Fibroblast of the aortic adventitia (primary cell): ENCODE measurements at regions not wholly inside any gene's neighbourhood (a gene's known extent, or its start where the extent isn't known, plus 50 kb on each side); places are given as distances from the start of the nearest gene placed in this dataset.

Experiments
- DNase-seq: peaks from one replicate; pipeline ENCODE4 v3.0.0-alpha.2; 2010; ENCODE audit warnings: low read depth
- H3K4me3 ChIP-seq: 2 replicates; pipeline ENCODE4 v1.5.1; 2011; ENCODE audit warnings: low read depth, mild to moderate bottlenecking, control low read depth, low read length, moderate library complexity
- TF ChIP-seq, protein P1 (sequence below): IDR thresholded peaks from 2 replicates; pipeline ENCODE4 v1.5.1; 2011; ENCODE audit warnings: mild to moderate bottlenecking, low read length, control low read depth, inconsistent platforms; ENCODE audit not compliant: insufficient read depth

DNA sequence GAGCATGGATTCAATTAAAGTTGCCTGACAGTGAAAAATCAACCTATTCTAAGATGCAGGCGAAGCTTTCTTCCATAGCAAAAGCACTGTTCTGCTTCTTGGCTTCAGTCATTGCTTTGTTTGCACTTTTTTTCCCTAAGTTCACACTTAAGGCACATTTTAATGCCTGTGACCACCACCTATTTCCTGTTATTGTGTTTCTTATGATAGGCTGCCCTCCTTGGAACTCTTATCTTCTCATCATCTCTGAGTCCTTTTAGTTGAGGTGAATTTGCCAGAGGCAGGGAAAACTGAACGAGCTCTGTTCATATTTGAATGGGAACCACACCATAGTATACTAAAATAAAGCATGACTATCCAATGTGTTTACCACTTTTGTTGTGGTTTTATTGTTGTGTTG lies 119.8 kb downstream of the SPCS3 start:
- no peak for DNase-seq
- TF ChIP-seq, protein P1, sequence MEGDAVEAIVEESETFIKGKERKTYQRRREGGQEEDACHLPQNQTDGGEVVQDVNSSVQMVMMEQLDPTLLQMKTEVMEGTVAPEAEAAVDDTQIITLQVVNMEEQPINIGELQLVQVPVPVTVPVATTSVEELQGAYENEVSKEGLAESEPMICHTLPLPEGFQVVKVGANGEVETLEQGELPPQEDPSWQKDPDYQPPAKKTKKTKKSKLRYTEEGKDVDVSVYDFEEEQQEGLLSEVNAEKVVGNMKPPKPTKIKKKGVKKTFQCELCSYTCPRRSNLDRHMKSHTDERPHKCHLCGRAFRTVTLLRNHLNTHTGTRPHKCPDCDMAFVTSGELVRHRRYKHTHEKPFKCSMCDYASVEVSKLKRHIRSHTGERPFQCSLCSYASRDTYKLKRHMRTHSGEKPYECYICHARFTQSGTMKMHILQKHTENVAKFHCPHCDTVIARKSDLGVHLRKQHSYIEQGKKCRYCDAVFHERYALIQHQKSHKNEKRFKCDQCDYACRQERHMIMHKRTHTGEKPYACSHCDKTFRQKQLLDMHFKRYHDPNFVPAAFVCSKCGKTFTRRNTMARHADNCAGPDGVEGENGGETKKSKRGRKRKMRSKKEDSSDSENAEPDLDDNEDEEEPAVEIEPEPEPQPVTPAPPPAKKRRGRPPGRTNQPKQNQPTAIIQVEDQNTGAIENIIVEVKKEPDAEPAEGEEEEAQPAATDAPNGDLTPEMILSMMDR = no peak
- H3K4me3 ChIP-seq = no peak overlapping the region

DNA sequence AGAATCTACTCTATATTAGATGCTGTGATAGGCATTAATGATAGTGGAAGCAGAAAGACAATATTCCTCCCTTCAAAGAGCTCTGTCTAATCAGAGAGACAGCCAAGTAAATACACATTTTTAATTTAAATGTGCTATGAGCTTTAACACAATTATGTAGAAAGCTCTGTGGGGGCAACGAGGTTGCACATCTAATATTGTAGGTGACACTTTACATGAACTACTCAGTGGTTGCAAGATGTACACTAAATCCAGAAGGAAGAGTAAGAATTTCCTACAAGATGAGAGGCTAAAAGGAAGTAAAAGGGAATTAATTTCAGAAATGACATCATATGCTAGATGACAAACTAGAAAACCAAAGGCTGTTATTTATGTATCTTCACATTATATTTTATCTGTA lies 120.9 kb downstream of the SPCS3 start:
- no peak overlapping the region for H3K4me3 ChIP-seq
- TF ChIP-seq, protein P1 = no peak
- DNase-seq = no peak

DNA sequence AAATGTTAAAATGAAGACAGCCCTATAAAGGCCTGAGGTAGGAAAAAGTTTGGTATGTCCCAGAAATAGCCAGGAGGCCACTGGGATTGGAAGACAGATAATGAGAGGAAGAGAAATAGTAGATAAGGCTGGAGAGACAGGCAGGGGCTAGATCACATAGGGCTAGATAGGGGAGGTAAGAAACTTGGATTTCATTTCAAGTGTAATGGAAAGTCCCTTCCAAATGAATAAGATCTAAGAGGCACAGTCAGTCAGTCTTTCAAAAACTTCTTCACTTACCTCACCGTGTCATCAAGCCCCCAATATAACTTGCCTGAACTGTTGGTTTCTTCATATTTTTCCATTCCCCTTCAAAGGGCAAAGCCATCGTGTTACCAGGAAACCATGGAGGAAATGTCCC lies 121.8 kb downstream of the SPCS3 start:
- no peak overlapping the region for H3K4me3 ChIP-seq
- DNase-seq = no peak
- TF ChIP-seq, protein P1 = no peak

DNA sequence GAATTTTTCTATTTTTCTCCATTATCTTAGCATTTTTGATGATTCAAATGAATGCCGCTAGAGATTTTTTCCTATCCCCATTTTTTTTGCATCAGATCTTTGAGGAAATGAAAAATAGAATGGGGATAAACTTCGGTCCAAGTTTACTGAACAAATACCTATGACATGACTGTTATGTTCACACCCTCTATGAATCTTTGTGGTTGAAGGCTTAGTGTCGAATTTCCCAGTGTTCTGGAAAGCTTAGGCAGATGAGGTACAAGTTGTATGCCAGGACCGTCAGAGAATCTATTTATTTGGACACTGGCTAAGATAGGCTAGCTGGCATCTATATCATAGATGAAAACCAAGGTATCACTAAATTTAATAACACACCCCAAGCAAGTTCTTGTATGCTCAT lies 123.4 kb downstream of the SPCS3 start:
- peak; percentile 98 for DNase-seq
- TF ChIP-seq, protein P1 = no peak
- no peak overlapping the region for H3K4me3 ChIP-seq

DNA sequence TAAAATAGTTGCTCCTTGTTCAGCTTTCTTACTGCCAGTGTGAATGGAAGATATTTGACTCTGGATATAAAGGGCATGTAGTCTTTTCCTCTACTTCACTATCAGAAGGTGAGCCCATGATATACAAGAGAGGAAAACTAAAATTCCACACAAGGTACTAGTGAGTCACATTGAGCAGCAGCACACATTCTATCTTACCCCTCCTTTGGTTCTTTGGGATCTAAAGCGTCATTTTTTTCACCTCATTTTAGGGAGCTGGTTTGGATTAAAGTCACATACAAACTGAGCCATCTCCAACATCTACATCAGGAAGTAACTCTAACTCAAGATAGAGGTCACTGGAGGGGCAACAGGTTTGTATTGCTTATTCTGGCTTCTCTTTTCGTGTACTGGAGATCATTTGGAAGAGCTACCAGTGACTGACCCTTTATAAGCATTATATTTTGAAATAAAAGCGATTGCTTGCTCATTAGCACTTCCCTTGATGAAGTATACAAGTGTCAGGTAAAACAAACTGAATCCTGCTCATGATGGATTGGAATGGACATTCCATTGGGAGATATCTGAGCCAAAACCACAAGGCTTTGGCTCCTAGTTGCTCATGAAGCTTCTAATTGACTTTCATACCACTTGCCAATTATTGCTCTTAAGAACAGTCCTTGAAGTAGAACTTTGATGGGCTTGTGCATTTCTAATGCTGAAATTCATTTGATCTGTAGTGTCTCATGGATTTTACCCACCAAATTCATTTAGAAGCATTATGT lies 124.1 kb downstream of the SPCS3 start:
- no peak overlapping the region for H3K4me3 ChIP-seq
- TF ChIP-seq, protein P1 = no peak
- peak; percentile 76 for DNase-seq

DNA sequence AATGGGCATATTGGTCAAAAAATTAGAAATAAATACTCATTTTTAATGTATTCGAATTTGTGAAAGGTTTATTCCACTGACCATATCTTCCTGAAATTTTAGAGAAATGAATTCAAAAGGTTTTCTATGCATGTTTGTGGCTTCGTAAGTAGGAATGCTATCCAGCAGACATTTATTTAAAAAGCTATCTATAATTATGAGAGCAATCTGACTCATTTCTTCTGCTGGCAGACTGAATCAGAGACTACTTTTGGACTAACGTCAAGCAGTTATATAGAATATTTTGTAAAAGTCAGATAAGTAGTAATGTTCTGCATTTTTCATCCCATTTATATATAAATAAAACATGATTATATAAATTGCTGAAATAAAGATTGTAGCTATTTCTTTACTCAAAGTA lies 125.0 kb downstream of the SPCS3 start:
- TF ChIP-seq, protein P1 = no peak
- H3K4me3 ChIP-seq = no peak overlapping the region
- DNase-seq = peak; percentile 90

DNA sequence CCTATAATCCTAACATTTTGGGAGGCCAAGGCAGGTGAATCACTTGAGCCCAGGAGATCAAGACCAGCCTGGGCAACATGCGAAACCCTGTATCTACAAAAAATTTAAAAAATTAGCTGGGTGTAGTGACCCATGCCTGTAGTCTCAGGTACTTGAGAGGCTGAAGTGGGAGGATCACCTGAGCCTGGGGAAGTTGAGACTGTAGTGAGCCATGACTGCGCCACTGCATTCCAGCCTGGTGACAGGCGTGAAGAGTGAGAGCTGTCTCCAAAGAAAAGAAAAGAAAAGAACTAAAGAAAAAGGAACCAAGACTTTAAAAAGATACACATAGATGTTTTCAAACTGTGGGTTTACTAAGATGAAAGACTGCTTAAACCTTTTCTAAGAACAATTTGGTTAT lies 129.0 kb downstream of the SPCS3 start:
- TF ChIP-seq, protein P1 = no peak
- no peak overlapping the region for H3K4me3 ChIP-seq
- no peak for DNase-seq
